ENCODE measurements at regions not wholly inside any gene's neighbourhood (a gene's known extent, or its start where the extent isn't known, plus 50 kb on each side); places are given as distances from the start of the nearest gene placed in this dataset.

GRCh38 chr9:16158093-16158492 is 605.2 kb downstream of the CCDC171 start:
- no peak for DNase-seq

GRCh38 chr9:16161483-16161882 is 608.6 kb downstream of the CCDC171 start:
- DNase-seq = no peak

- DNase-seq = no peak
Observed at GRCh38 chr9:16170119-16170518, 617.3 kb downstream of the CCDC171 start.

- no peak for DNase-seq
Observed at GRCh38 chr9:16171911-16172310, 619.1 kb downstream of the CCDC171 start.

- no peak for DNase-seq
Observed at GRCh38 chr9:16172796-16173195, 620.0 kb downstream of the CCDC171 start.

GRCh38 chr9:16174915-16175314 is 622.1 kb downstream of the CCDC171 start:
- no peak for DNase-seq

GRCh38 chr9:16175461-16175860 is 622.6 kb downstream of the CCDC171 start:
- DNase-seq = no peak

- no peak for DNase-seq
Observed at GRCh38 chr9:16178294-16178693, 625.5 kb downstream of the CCDC171 start.

GRCh38 chr9:16179566-16179965 is 626.7 kb downstream of the CCDC171 start:
- no peak for DNase-seq

- DNase-seq = no peak
Observed at GRCh38 chr9:16180091-16180490, 627.2 kb downstream of the CCDC171 start.

GRCh38 chr9:16180546-16180945 is 627.7 kb downstream of the CCDC171 start:
- DNase-seq = no peak

GRCh38 chr9:16181539-16181938 is 628.7 kb downstream of the CCDC171 start:
- DNase-seq = no peak

GRCh38 chr9:16182784-16183183 is 629.9 kb downstream of the CCDC171 start:
- DNase-seq = no peak

- no peak for DNase-seq
Observed at GRCh38 chr9:16184964-16185646, 632.3 kb downstream of the CCDC171 start.

GRCh38 chr9:16191191-16191590 is 638.3 kb downstream of the CCDC171 start:
- no peak for DNase-seq

- DNase-seq = peak in 1 of 2 donors; percentile 61
Observed at GRCh38 chr9:16191691-16192402, 639.0 kb downstream of the CCDC171 start.

GRCh38 chr9:16192403-16193017 is 639.7 kb downstream of the CCDC171 start:
- no peak for DNase-seq

GRCh38 chr9:16193066-16193465 is 640.2 kb downstream of the CCDC171 start:
- no peak for DNase-seq

GRCh38 chr9:16196206-16196605 is 643.4 kb downstream of the CCDC171 start:
- no peak for DNase-seq

GRCh38 chr9:16197578-16198370 is 644.9 kb downstream of the CCDC171 start:
- no peak for DNase-seq

GRCh38 chr9:16198996-16199395 is 646.2 kb downstream of the CCDC171 start:
- no peak for DNase-seq

GRCh38 chr9:16202221-16202620 is 649.4 kb downstream of the CCDC171 start:
- no peak for DNase-seq
